ENCODE measurements at regions not wholly inside any gene's neighbourhood (a gene's known extent, or its start where the extent isn't known, plus 50 kb on each side); places are given as distances from the start of the nearest gene placed in this dataset.
"Not testable (repeated sequence)": the region's sequence is repeated elsewhere in the genome, so short reads cannot be mapped to it uniquely, and the experiment has no call there.

GRCh38 chrX:88944661-88945060 lies 197.6 kb downstream of the CPXCR1 start:
- Histone ChIP-seq H3K27ac (no peak overlapping the region), H3F3A (ENCODE audit: insufficient read depth) (no peaks in the 10 kb centered on the region), H3K9me2 (ENCODE audit: insufficient read depth) (no peaks in the 10 kb centered on the region), H3K4me1 (ENCODE audit: insufficient read depth) (no peaks in the 10 kb centered on the region), H3K9ac (no peak overlapping the region), H3K4me3 (no peak overlapping the region), H3K9me3 (ENCODE audit: low read depth) (no peaks in the 10 kb centered on the region), H4K20me1 (ENCODE audit: insufficient read depth) (no peaks in the 10 kb centered on the region), H3K27me3 (replicated peaks; ENCODE audit: insufficient read depth) (no peaks in the 10 kb centered on the region), H3K4me2 (ENCODE audit: unreplicated experiment) (no peak overlapping the region), H3K36me3 (ENCODE audit: low read depth) (no peaks in the 10 kb centered on the region), H2AFZ (no peak overlapping the region), H3K79me2 (ENCODE audit: insufficient read depth) (no peaks in the 10 kb centered on the region)
- in situ Hi-C loops (cut with MboI): no loop called here
- no peak for DNase-seq
- no peak for TF ChIP-seq EZH2phosphoT487 (IDR thresholded peaks at IDR 0.05; ENCODE audit: insufficient read depth, low read depth)
- no peak for TF ChIP-seq EZH2 (IDR thresholded peaks at IDR 0.05; ENCODE audit: insufficient read depth, poor library complexity, severe bottlenecking)

- H3K36me3 ChIP-seq (ENCODE audit: low read depth); in situ Hi-C loops (cut with MboI); H4K20me1 ChIP-seq (ENCODE audit: insufficient read depth); H3K9me2 ChIP-seq (ENCODE audit: insufficient read depth); H3K9me3 ChIP-seq (ENCODE audit: low read depth); H2AFZ ChIP-seq; H3K27me3 ChIP-seq (replicated peaks; ENCODE audit: insufficient read depth); H3K27ac ChIP-seq; H3K4me1 ChIP-seq (ENCODE audit: insufficient read depth); H3K79me2 ChIP-seq (ENCODE audit: insufficient read depth); H3K4me2 ChIP-seq (ENCODE audit: unreplicated experiment); H3K9ac ChIP-seq; H3F3A ChIP-seq (ENCODE audit: insufficient read depth); H3K4me3 ChIP-seq; DNase-seq: not testable (repeated sequence)
- WGBS, 2 experiments (ENCODE audit: low coverage in 1 of 2, low lambda C conversion rate in 2 of 2, missing lambda C conversion rate in 2 of 2): 28% methylated on average over 4 of the region's 4 CpGs
Observed at GRCh38 chrX:88956059-88956458, 209.0 kb downstream of the CPXCR1 start.

- 59 to 80% methylated on average over 1 of the region's 1 CpG for WGBS, 2 experiments (ENCODE audit: low coverage in 1 of 2, low lambda C conversion rate in 2 of 2, missing lambda C conversion rate in 2 of 2)
- Histone ChIP-seq H3K4me3 (no peak overlapping the region), H4K20me1 (ENCODE audit: insufficient read depth) (no peaks in the 10 kb centered on the region), H3F3A (ENCODE audit: insufficient read depth) (no peaks in the 10 kb centered on the region), H3K9me3 (ENCODE audit: low read depth) (no peaks in the 10 kb centered on the region), H3K27me3 (replicated peaks; ENCODE audit: insufficient read depth) (no peaks in the 10 kb centered on the region), H3K4me2 (ENCODE audit: unreplicated experiment) (no peak overlapping the region), H3K27ac (no peak overlapping the region), H3K36me3 (ENCODE audit: low read depth) (no peaks in the 10 kb centered on the region), H3K9me2 (ENCODE audit: insufficient read depth) (no peaks in the 10 kb centered on the region), H3K4me1 (ENCODE audit: insufficient read depth) (no peaks in the 10 kb centered on the region), H2AFZ (no peak overlapping the region), H3K79me2 (ENCODE audit: insufficient read depth) (no peaks in the 10 kb centered on the region), H3K9ac (no peak overlapping the region)
- DNase-seq: no peak
- in situ Hi-C loops (cut with MboI): no loop called here
- TF ChIP-seq EZH2phosphoT487 (IDR thresholded peaks at IDR 0.05; ENCODE audit: insufficient read depth, low read depth) (no peak), EZH2 (IDR thresholded peaks at IDR 0.05; ENCODE audit: insufficient read depth, poor library complexity, severe bottlenecking) (no peak)
Observed at GRCh38 chrX:88977835-88978234, 230.8 kb downstream of the CPXCR1 start.

DNA sequence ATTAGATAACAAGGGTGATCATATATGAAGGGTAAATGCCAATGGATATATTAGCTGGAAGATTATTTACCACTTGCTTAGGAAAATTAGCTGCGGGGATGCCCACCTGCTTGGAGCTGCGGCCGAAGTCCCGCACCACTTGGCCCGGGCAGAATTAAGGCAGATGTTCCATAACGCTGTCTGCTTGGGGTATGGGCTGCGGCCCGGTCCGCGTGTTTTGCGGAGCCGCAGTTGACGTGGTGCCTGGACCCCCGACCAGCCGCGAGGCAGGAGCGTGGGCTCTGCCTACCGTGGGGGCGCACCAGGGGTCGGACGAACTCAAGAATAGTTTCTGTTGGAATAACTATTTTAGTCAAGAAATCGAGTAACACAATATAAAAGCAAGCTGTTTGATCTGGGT lies 235.2 kb downstream of the CPXCR1 start:
- in situ Hi-C loops (cut with MboI): no loop called here
- no peak overlapping the region for H3K4me2 ChIP-seq (ENCODE audit: unreplicated experiment)
- H3K4me3 ChIP-seq: no peak overlapping the region
- H3K27me3 ChIP-seq (replicated peaks; ENCODE audit: insufficient read depth): no peaks in the 10 kb centered on the region
- no peak overlapping the region for H3K9ac ChIP-seq
- DNase-seq: no peak
- no peaks in the 10 kb centered on the region for H3K9me2 ChIP-seq (ENCODE audit: insufficient read depth)
- no peaks in the 10 kb centered on the region for H3F3A ChIP-seq (ENCODE audit: insufficient read depth)
- no peaks in the 10 kb centered on the region for H3K36me3 ChIP-seq (ENCODE audit: low read depth)
- no peak for TF ChIP-seq EZH2phosphoT487 (IDR thresholded peaks at IDR 0.05; ENCODE audit: insufficient read depth, low read depth)
- no peak for TF ChIP-seq EZH2 (IDR thresholded peaks at IDR 0.05; ENCODE audit: insufficient read depth, poor library complexity, severe bottlenecking)
- no peak overlapping the region for H3K27ac ChIP-seq
- H3K9me3 ChIP-seq (ENCODE audit: low read depth): no peaks in the 10 kb centered on the region
- H3K4me1 ChIP-seq (ENCODE audit: insufficient read depth): no peaks in the 10 kb centered on the region
- 58 to 61% methylated on average over 12 to 22 of the region's 22 CpGs for WGBS, 2 experiments (ENCODE audit: low coverage in 1 of 2, low lambda C conversion rate in 2 of 2, missing lambda C conversion rate in 2 of 2)
- H3K79me2 ChIP-seq (ENCODE audit: insufficient read depth): no peaks in the 10 kb centered on the region
- no peak overlapping the region for H2AFZ ChIP-seq
- no peaks in the 10 kb centered on the region for H4K20me1 ChIP-seq (ENCODE audit: insufficient read depth)

- H3K9ac ChIP-seq: no peak overlapping the region
- no peak for DNase-seq
- H3K4me2 ChIP-seq (ENCODE audit: unreplicated experiment): no peak overlapping the region
- H3K9me2 ChIP-seq (ENCODE audit: insufficient read depth): no peaks in the 10 kb centered on the region
- H3K4me1 ChIP-seq (ENCODE audit: insufficient read depth): no peaks in the 10 kb centered on the region
- no peaks in the 10 kb centered on the region for H3K79me2 ChIP-seq (ENCODE audit: insufficient read depth)
- no peaks in the 10 kb centered on the region for H3F3A ChIP-seq (ENCODE audit: insufficient read depth)
- H4K20me1 ChIP-seq (ENCODE audit: insufficient read depth): no peaks in the 10 kb centered on the region
- H3K27me3 ChIP-seq (replicated peaks; ENCODE audit: insufficient read depth): no peaks in the 10 kb centered on the region
- H3K9me3 ChIP-seq (ENCODE audit: low read depth): no peaks in the 10 kb centered on the region
- H3K36me3 ChIP-seq (ENCODE audit: low read depth): no peaks in the 10 kb centered on the region
- TF ChIP-seq EZH2 (IDR thresholded peaks at IDR 0.05; ENCODE audit: insufficient read depth, poor library complexity, severe bottlenecking) (no peak), EZH2phosphoT487 (IDR thresholded peaks at IDR 0.05; ENCODE audit: insufficient read depth, low read depth) (no peak)
- in situ Hi-C loops (cut with MboI): no loop called here
- H2AFZ ChIP-seq: no peak overlapping the region
- 13 to 15% methylated on average over 3 of the region's 3 CpGs for WGBS, 2 experiments (ENCODE audit: low coverage in 1 of 2, low lambda C conversion rate in 2 of 2, missing lambda C conversion rate in 2 of 2)
- H3K4me3 ChIP-seq: no peak overlapping the region
- no peak overlapping the region for H3K27ac ChIP-seq
Observed at GRCh38 chrX:88982933-88983332, 235.9 kb downstream of the CPXCR1 start.

All from GM23248 (cell line).